ENCODE measurements at regions not wholly inside any gene's neighbourhood (a gene's known extent, or its start where the extent isn't known, plus 50 kb on each side); places are given as distances from the start of the nearest gene placed in this dataset.

DNA sequence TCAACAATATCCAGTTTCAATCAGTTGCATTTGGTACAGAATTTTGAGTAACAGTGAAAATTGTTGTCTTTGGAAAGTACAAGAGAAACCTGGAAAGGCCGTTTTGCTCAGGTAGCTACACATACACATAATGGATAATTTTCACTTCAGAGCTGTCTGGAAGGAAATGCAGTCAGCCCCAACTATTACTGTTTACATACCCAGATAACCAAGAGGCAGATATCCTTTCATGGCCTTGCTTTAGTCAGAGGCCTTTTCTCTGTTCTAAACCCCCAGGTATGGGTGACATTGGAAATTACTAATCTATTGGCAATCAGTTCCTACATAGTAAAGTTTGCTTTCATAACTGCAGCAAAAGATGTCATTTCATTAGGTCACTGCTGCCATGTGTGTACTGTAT lies 244.9 kb upstream of the EMCN start:
- no peak overlapping the region for H2AFZ ChIP-seq (ENCODE audit: low read depth)
- WGBS (ENCODE audit: low lambda C conversion rate): 36% methylated on average over 1 of the region's 1 CpG

GRCh38 chr4:100754751-100755150 lies 236.9 kb upstream of the EMCN start:
- Histone ChIP-seq H3K4me1 (ENCODE audit: control insufficient read depth in 1 of 2, insufficient read depth in 2 of 2, low read depth in 1 of 2, low read length in 1 of 2) (no peaks in the 10 kb centered on the region), H2AFZ (ENCODE audit: low read depth) (no peak overlapping the region), H3K79me2 (ENCODE audit: insufficient read depth) (no peaks in the 10 kb centered on the region), H3F3A (replicated peaks; ENCODE audit: insufficient read depth) (no peaks in the 10 kb centered on the region), H4K20me1 (ENCODE audit: insufficient read depth) (no peaks in the 10 kb centered on the region), H3K9ac (no peak overlapping the region), H3K9me3 (peaks cover 10% of the 10 kb centered on the region; the same call in 1 of the 2 replicates), H3K4me2 (no peak overlapping the region), H3K27me3 (ENCODE audit: insufficient read depth) (no peaks in the 10 kb centered on the region), H3K36me3 (replicated peaks in 1 of 2; ENCODE audit: control insufficient read depth in 1 of 2, insufficient read depth in 2 of 2, low read length in 1 of 2) (no peaks in the 10 kb centered on the region), H3K9me2 (0 out of 2 replicates have a peak, but pooled peaks cover 4% of the 10 kb centered on the region), H3K4me3 (ENCODE audit: low read depth in 2 of 2, low read length in 1 of 2) (no peak overlapping the region), H3K27ac (ENCODE audit: low read depth in 2 of 2, low read length in 1 of 2) (no peak overlapping the region)
- POLR2A ChIA-PET: no interaction called here
- no peak for DNase-seq
- WGBS (ENCODE audit: low lambda C conversion rate): 62% methylated on average over 1 of the region's 1 CpG
- TF ChIP-seq, protein P1, sequence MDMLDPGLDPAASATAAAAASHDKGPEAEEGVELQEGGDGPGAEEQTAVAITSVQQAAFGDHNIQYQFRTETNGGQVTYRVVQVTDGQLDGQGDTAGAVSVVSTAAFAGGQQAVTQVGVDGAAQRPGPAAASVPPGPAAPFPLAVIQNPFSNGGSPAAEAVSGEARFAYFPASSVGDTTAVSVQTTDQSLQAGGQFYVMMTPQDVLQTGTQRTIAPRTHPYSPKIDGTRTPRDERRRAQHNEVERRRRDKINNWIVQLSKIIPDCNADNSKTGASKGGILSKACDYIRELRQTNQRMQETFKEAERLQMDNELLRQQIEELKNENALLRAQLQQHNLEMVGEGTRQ (IDR thresholded peaks at IDR 0.05; ENCODE audit: borderline replicate concordance, low read depth, low read length): no peak
- no peak for TF ChIP-seq RXRA (IDR thresholded peaks at IDR 0.05; ENCODE audit: borderline replicate concordance, low read depth)
- no peak for TF ChIP-seq EP300 (IDR thresholded peaks at IDR 0.05; ENCODE audit: borderline replicate concordance in 1 of 2, low read depth in 1 of 2, low read length in 1 of 2)
- no peak for TF ChIP-seq SIN3A (IDR thresholded peaks at IDR 0.05; ENCODE audit: borderline replicate concordance, low read depth, low read length)
- no peak for TF ChIP-seq GABPA (IDR thresholded peaks at IDR 0.05; ENCODE audit: low read depth)
- no peak for TF ChIP-seq EZH2phosphoT487 (IDR thresholded peaks at IDR 0.05; ENCODE audit: borderline replicate concordance, low read depth)
- no peak for TF ChIP-seq TEAD4 (IDR thresholded peaks at IDR 0.05; ENCODE audit: borderline replicate concordance, insufficient read depth)
- no peak for TF ChIP-seq FOXM1 (IDR thresholded peaks at IDR 0.05; ENCODE audit: low read depth)
- TF ChIP-seq, protein P2, sequence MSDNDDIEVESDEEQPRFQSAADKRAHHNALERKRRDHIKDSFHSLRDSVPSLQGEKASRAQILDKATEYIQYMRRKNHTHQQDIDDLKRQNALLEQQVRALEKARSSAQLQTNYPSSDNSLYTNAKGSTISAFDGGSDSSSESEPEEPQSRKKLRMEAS (IDR thresholded peaks at IDR 0.05; ENCODE audit: low read depth): no peak
- CTCF ChIA-PET: interaction anchor here (1.0 kb wide), 1 partner anchor 328 kb away, joined by 4 read pairs; no protein-coding TSS in a partner anchor

More for the DNA sequence above, 244.9 kb upstream of the EMCN start:
- Histone ChIP-seq H3K4me1 (ENCODE audit: control insufficient read depth in 1 of 2, insufficient read depth in 2 of 2, low read depth in 1 of 2, low read length in 1 of 2) (no peaks in the 10 kb centered on the region), H3K27ac (ENCODE audit: low read depth in 2 of 2, low read length in 1 of 2) (no peak overlapping the region), H3K4me3 (ENCODE audit: low read depth in 2 of 2, low read length in 1 of 2) (no peak overlapping the region), H4K20me1 (ENCODE audit: insufficient read depth) (no peaks in the 10 kb centered on the region), H3K79me2 (ENCODE audit: insufficient read depth) (no peaks in the 10 kb centered on the region), H3K9me2 (0 out of 2 replicates have a peak, but pooled peaks cover under 1% of the 10 kb centered on the region), H3K36me3 (replicated peaks in 1 of 2; ENCODE audit: control insufficient read depth in 1 of 2, insufficient read depth in 2 of 2, low read length in 1 of 2) (no peaks in the 10 kb centered on the region), H3K9me3 (0 out of 2 replicates have a peak, but pooled peaks cover 12% of the 10 kb centered on the region), H3K4me2 (no peak overlapping the region), H3F3A (replicated peaks; ENCODE audit: insufficient read depth) (no peaks in the 10 kb centered on the region), H3K9ac (no peak overlapping the region), H3K27me3 (ENCODE audit: insufficient read depth) (no peaks in the 10 kb centered on the region)
- no peak for DNase-seq
- TF ChIP-seq JUND (IDR thresholded peaks at IDR 0.05) (no peak), YY1 (IDR thresholded peaks at IDR 0.05; ENCODE audit: low read depth) (no peak), RAD21 (IDR thresholded peaks at IDR 0.05; ENCODE audit: low read length) (no peak), MEF2A (IDR thresholded peaks at IDR 0.05; ENCODE audit: borderline replicate concordance, low read depth) (no peak), NFIC (IDR thresholded peaks at IDR 0.05; ENCODE audit: borderline replicate concordance) (no peak), GATA2 (CRISPR knock-in tag; IDR thresholded peaks at IDR 0.05) (no peak), TEAD4 (IDR thresholded peaks at IDR 0.05; ENCODE audit: borderline replicate concordance, insufficient read depth) (no peak)
- ChIA-PET POLR2A (no interaction called here), CTCF (interaction anchor here (1.1 kb wide), 1 partner anchor 25 kb away, joined by 3 read pairs; no protein-coding TSS in a partner anchor)

All from SK-N-SH (cell line).